ENCODE measurements at regions not wholly inside any gene's neighbourhood (a gene's known extent, or its start where the extent isn't known, plus 50 kb on each side); places are given as distances from the start of the nearest gene placed in this dataset.

DNA sequence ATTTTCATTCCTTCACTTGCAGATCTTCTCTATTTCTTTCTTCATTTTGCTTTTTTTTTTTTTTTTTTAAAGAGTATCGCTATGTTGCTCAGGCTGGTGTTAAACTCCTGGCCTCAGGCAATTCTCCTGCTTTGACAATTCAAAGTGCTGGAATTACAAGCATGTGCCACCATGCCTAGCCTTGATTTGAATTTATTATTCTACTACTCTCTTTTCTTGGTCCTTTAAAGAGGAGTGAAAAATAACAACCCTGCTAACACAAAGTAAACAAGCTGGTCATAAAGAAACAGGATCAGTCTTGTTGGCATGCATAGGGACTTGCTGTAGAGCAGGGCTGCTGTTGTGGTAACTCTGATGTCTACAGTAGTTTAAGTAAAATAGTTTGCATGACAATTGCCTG lies 1615.3 kb upstream of the ZEB2 start:
- H3K27me3 ChIP-seq (ENCODE audit: control insufficient read depth, insufficient read depth, low read length): no peaks in the 10 kb centered on the region
- H3K4me1 ChIP-seq (ENCODE audit: control insufficient read depth, insufficient read depth, low read length): no peaks in the 10 kb centered on the region
- no peak overlapping the region for H3K27ac ChIP-seq (ENCODE audit: low read depth, low read length)
- no peaks in the 10 kb centered on the region for H3K36me3 ChIP-seq (ENCODE audit: control insufficient read depth, insufficient read depth, low read length)
- no peak overlapping the region for H3K9ac ChIP-seq (ENCODE audit: low read length)
- H3K4me3 ChIP-seq (ENCODE audit: low read length): no peak overlapping the region

DNA sequence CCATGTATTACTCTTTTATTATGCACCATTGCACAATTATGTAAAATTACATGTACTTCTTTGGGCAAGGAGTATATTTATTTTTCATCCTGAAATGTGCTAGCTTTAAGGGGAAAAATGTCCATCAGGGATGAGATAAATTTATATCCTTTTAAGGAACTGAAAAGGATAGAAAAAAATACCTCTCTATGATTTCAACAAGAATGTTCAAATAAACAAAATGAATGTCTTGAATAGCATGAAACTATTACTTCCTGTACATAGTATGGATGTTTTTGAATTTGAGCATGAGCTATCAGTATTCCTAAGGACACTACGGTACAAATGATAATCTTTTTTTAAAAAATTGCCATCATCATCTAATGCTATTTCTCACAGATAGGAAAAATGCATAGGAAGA lies 1611.9 kb upstream of the ZEB2 start:
- Histone ChIP-seq H3K4me1 (ENCODE audit: control insufficient read depth, insufficient read depth, low read length) (no peaks in the 10 kb centered on the region), H3K4me3 (ENCODE audit: low read length) (no peak overlapping the region)

DNA sequence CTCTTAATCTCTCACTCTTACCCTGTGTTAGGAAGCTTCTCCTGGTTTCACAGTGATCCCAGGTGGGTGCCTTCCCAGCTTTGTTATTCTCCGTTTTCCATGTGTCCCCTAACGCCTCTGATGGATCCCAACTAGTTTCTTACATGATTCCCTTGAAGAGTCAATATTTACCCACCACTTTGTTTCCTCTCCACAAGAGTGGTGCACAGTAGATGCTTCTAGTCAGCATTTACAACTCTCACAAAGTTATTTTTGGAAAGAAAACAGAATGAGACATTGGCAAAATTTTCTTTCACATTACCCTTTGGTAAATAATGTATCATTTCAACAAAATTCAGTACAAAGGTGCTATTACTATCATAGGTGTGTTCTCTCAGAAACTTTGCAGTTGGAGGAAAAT lies 1611.1 kb upstream of the ZEB2 start:
- H3K4me1 ChIP-seq (ENCODE audit: control insufficient read depth, insufficient read depth, low read length): no peaks in the 10 kb centered on the region
- H3K4me3 ChIP-seq (ENCODE audit: low read length): no peak overlapping the region
- no peaks in the 10 kb centered on the region for H3K27me3 ChIP-seq (ENCODE audit: control insufficient read depth, insufficient read depth, low read length)
- H3K36me3 ChIP-seq (ENCODE audit: control insufficient read depth, insufficient read depth, low read length): no peaks in the 10 kb centered on the region
- H3K9ac ChIP-seq (ENCODE audit: low read length): no peak overlapping the region
- H3K27ac ChIP-seq (ENCODE audit: low read depth, low read length): no peak overlapping the region

More for the DNA sequence above, 1611.9 kb upstream of the ZEB2 start:
- no peak overlapping the region for H3K27ac ChIP-seq (ENCODE audit: low read depth, low read length)
- H3K27me3 ChIP-seq (ENCODE audit: control insufficient read depth, insufficient read depth, low read length): no peaks in the 10 kb centered on the region
- no peak overlapping the region for H3K9ac ChIP-seq (ENCODE audit: low read length)
- H3K36me3 ChIP-seq (ENCODE audit: control insufficient read depth, insufficient read depth, low read length): no peaks in the 10 kb centered on the region

DNA sequence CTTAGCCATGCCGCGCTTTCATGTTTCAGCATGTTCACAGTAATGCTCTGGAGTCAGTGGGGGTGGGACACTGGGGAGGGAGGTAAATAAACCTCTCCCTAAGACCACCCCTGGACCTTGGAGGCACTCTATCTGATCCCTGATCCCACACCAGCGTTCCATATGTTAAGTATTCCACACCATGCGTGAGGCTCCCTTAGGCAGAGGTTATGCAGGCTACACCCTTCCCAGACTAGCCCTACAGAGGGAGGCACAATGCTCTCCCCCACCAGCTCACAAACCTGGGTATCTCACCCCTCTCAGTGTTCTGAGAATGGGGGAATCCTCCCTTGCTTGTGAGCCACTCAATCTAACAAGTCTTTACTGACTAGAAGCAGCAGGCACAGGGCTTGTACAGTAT lies 1610.4 kb upstream of the ZEB2 start:
- no peak overlapping the region for H3K9ac ChIP-seq (ENCODE audit: low read length)
- no peak overlapping the region for H3K27ac ChIP-seq (ENCODE audit: low read depth, low read length)
- H3K27me3 ChIP-seq (ENCODE audit: control insufficient read depth, insufficient read depth, low read length): no peaks in the 10 kb centered on the region
- H3K4me3 ChIP-seq (ENCODE audit: low read length): no peak overlapping the region
- no peaks in the 10 kb centered on the region for H3K36me3 ChIP-seq (ENCODE audit: control insufficient read depth, insufficient read depth, low read length)
- H3K4me1 ChIP-seq (ENCODE audit: control insufficient read depth, insufficient read depth, low read length): no peaks in the 10 kb centered on the region

DNA sequence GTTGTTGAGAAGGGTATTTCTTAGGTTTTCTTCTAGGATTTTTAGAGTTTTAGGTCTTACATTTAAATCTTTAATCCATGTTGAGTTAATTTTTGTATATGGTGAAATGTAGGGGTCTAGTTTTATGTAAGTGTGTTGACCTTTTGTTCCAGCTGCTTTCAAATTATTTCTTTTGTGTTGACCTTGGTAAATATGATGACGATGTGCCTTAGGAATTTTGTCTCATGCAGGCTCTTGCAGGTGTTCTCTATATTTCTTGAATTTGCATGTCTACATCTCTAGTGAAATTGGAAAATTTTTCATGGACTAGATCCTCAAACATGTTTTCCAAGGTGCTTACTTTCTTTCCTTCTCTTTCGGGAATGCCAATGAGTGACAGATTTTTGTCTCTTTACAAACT lies 1609.3 kb upstream of the ZEB2 start:
- Histone ChIP-seq H3K27ac (ENCODE audit: low read depth, low read length) (no peak overlapping the region), H3K27me3 (ENCODE audit: control insufficient read depth, insufficient read depth, low read length) (no peaks in the 10 kb centered on the region), H3K36me3 (ENCODE audit: control insufficient read depth, insufficient read depth, low read length) (no peaks in the 10 kb centered on the region), H3K9ac (ENCODE audit: low read length) (no peak overlapping the region), H3K4me3 (ENCODE audit: low read length) (no peak overlapping the region), H3K4me1 (ENCODE audit: control insufficient read depth, insufficient read depth, low read length) (no peaks in the 10 kb centered on the region)

DNA sequence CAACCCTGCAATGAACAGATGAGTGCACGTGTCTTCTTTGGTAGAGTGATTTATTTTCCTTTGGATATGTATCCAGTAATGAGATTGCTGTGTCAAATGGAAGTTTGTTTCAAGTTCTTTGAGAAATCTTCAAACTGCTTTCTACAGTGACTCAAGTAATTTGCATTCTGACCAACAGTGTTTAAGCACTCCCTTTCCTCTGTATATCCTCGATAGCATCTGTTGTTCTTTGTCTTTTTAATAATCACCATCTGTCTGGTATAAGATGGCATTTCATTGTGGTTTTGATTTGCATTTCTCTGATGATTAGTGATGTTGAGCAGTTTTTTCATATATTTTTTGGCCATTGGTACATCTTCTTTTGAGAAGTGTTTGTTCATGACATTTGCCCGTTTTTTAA lies 1608.3 kb upstream of the ZEB2 start:
- H3K36me3 ChIP-seq (ENCODE audit: control insufficient read depth, insufficient read depth, low read length): no peaks in the 10 kb centered on the region
- no peaks in the 10 kb centered on the region for H3K27me3 ChIP-seq (ENCODE audit: control insufficient read depth, insufficient read depth, low read length)
- H3K4me1 ChIP-seq (ENCODE audit: control insufficient read depth, insufficient read depth, low read length): no peaks in the 10 kb centered on the region
- H3K27ac ChIP-seq (ENCODE audit: low read depth, low read length): no peak overlapping the region
- no peak overlapping the region for H3K9ac ChIP-seq (ENCODE audit: low read length)
- no peak overlapping the region for H3K4me3 ChIP-seq (ENCODE audit: low read length)

DNA sequence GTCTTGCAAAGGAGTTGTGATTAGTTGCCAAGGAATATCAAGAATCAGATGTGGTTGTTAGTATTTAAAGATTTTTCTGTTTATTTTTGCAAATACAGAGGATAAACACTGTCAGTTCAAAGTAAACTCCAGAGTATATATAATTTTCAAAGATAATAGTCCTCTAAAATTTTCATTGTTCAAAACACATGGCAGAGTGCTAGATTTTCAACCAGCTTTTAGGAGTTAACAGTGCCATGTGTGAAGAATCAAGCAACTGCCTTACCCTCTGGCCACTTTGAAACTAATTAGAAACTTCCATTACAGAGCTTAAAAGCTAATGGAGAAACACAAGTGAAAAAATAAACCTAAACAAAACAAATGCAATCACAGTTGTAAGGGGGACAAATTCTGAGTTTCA lies 1605.6 kb upstream of the ZEB2 start:
- Histone ChIP-seq H3K36me3 (ENCODE audit: control insufficient read depth, insufficient read depth, low read length) (no peaks in the 10 kb centered on the region), H3K4me3 (ENCODE audit: low read length) (no peak overlapping the region), H3K27me3 (ENCODE audit: control insufficient read depth, insufficient read depth, low read length) (no peaks in the 10 kb centered on the region), H3K27ac (ENCODE audit: low read depth, low read length) (no peak overlapping the region), H3K4me1 (ENCODE audit: control insufficient read depth, insufficient read depth, low read length) (no peaks in the 10 kb centered on the region), H3K9ac (ENCODE audit: low read length) (no peak overlapping the region)

DNA sequence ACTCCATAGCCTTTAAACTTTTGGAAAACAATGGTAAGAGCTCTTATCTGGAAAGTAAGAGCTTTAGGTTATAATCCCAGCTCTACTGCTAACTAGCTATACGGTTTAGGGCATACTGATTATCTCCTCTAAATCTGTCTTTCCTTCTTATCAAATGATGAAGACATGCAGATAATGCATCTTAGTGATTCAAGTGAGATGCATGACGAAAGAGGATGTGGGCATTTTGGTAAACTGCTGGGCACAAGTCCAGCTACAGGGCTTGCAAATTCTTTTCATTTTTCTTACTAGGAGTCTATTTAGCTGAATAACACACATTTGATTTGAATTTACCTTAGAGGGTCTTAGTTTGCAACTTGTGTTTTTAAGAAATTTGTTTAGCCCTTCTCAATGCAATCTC lies 1604.8 kb upstream of the ZEB2 start:
- no peaks in the 10 kb centered on the region for H3K4me1 ChIP-seq (ENCODE audit: control insufficient read depth, insufficient read depth, low read length)
- H3K9ac ChIP-seq (ENCODE audit: low read length): no peak overlapping the region
- no peaks in the 10 kb centered on the region for H3K36me3 ChIP-seq (ENCODE audit: control insufficient read depth, insufficient read depth, low read length)
- no peak overlapping the region for H3K27ac ChIP-seq (ENCODE audit: low read depth, low read length)
- H3K27me3 ChIP-seq (ENCODE audit: control insufficient read depth, insufficient read depth, low read length): no peaks in the 10 kb centered on the region
- H3K4me3 ChIP-seq (ENCODE audit: low read length): no peak overlapping the region

DNA sequence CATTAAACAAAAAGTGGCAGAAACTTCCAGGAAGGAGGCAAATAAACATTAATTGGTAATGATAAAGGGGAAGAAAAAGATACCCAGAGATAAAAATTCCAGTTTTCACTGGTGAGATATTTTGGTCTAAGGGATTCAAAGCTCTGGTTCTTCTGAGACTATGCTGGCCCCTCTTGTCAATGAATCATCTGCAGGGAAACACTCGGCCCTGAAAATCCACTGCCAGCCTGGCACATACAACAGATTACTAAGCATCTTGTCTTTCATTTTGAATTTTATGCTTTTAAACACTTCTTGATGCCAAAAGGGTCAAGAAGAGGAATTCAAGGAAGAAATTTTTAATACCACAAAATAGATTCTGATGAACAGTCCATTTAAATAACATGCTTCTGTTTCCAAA lies 1603.8 kb upstream of the ZEB2 start:
- H3K4me1 ChIP-seq (ENCODE audit: control insufficient read depth, insufficient read depth, low read length): no peaks in the 10 kb centered on the region
- no peak overlapping the region for H3K27ac ChIP-seq (ENCODE audit: low read depth, low read length)
- no peaks in the 10 kb centered on the region for H3K27me3 ChIP-seq (ENCODE audit: control insufficient read depth, insufficient read depth, low read length)
- no peak overlapping the region for H3K4me3 ChIP-seq (ENCODE audit: low read length)
- H3K9ac ChIP-seq (ENCODE audit: low read length): no peak overlapping the region
- H3K36me3 ChIP-seq (ENCODE audit: control insufficient read depth, insufficient read depth, low read length): no peaks in the 10 kb centered on the region

DNA sequence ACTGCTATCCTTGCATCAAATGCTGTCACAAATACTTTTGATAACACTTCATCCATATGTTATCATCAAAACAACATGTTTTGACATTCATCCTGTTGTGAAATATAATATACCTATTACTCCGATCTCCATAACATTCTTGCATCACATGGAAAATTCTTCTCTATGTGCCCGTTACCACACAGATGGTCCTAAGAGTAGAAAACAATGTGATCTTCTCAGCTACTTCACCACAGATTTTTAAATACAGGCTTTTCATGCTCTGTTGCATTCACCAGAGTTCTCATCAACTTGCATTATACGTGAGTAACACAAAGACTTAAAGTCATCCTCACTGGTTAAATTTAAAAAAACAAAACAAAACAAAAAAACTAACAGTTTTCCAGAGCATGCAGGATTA lies 1603.3 kb upstream of the ZEB2 start:
- Histone ChIP-seq H3K27ac (ENCODE audit: low read depth, low read length) (no peak overlapping the region), H3K9ac (ENCODE audit: low read length) (no peak overlapping the region), H3K27me3 (ENCODE audit: control insufficient read depth, insufficient read depth, low read length) (no peaks in the 10 kb centered on the region), H3K36me3 (ENCODE audit: control insufficient read depth, insufficient read depth, low read length) (no peaks in the 10 kb centered on the region), H3K4me3 (ENCODE audit: low read length) (no peak overlapping the region), H3K4me1 (ENCODE audit: control insufficient read depth, insufficient read depth, low read length) (no peaks in the 10 kb centered on the region)

DNA sequence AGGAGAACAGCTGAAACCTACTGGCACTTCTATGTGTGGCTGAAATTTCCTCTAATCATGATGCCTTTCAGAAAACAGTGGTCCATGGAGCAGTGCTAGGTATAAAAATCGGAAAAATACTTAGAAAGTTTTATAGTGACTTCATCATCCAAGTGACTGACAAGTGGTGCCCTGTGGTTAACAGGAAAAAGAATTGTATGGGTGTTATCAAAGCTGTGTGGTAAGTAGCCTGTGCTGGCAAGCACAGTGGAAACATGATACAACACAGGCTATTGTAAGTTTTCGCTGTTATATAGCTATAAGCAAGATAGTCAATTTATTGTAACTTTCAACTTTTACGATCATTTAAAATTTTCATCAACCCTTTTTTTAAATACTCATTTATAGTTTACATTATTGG lies 1599.7 kb upstream of the ZEB2 start:
- no peak overlapping the region for H3K4me3 ChIP-seq (ENCODE audit: low read length)
- no peak overlapping the region for H3K27ac ChIP-seq (ENCODE audit: low read depth, low read length)
- no peaks in the 10 kb centered on the region for H3K27me3 ChIP-seq (ENCODE audit: control insufficient read depth, insufficient read depth, low read length)
- no peak overlapping the region for H3K9ac ChIP-seq (ENCODE audit: low read length)
- H3K36me3 ChIP-seq (ENCODE audit: control insufficient read depth, insufficient read depth, low read length): no peaks in the 10 kb centered on the region
- H3K4me1 ChIP-seq (ENCODE audit: control insufficient read depth, insufficient read depth, low read length): no peaks in the 10 kb centered on the region

DNA sequence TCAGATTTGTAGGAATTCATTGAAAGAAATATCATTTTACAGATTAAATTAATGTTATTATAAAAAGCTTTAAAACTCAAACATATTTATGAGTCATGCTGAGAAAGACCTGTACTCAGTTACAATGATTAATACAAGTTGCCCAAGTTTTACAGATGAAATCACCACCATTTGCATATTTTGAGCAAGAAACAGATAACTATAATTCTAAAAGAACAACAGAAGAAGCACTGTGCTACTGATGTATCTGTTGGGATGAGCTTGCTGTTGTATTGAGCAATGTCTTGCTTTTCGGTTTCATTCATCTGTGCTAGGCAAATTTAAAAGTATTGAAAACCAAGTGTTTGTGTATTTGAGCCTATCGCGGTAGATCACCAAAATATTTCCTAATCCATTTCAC lies 1589.1 kb upstream of the ZEB2 start:
- Histone ChIP-seq H3K9ac (ENCODE audit: low read length) (no peak overlapping the region), H3K27ac (ENCODE audit: low read depth, low read length) (no peak overlapping the region), H3K4me3 (ENCODE audit: low read length) (no peak overlapping the region), H3K27me3 (ENCODE audit: control insufficient read depth, insufficient read depth, low read length) (no peaks in the 10 kb centered on the region), H3K36me3 (ENCODE audit: control insufficient read depth, insufficient read depth, low read length) (no peaks in the 10 kb centered on the region), H3K4me1 (ENCODE audit: control insufficient read depth, insufficient read depth, low read length) (no peaks in the 10 kb centered on the region)

DNA sequence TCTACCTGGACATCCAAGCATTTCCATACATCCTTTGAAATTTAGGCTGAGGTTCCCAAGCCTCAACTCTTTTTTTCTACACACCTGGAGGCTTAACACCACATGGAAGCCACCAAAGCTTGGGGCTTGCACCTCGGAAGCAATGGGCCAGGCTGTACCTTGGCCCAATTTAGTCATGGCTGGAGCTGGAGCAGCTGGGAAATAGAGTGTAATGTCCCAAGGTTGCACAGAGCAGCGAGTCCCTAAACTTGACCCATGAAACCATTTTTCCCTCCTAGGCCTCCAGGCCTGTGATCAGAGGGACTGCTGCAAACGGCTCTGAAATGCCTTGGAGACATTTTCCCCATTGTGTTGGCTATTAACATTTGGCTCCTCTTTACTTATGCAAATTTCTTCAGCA lies 1574.3 kb upstream of the ZEB2 start:
- H3K4me1 ChIP-seq (ENCODE audit: control insufficient read depth, insufficient read depth, low read length): no peaks in the 10 kb centered on the region
- H3K9ac ChIP-seq (ENCODE audit: low read length): no peak overlapping the region
- H3K36me3 ChIP-seq (ENCODE audit: control insufficient read depth, insufficient read depth, low read length): no peaks in the 10 kb centered on the region
- H3K27me3 ChIP-seq (ENCODE audit: control insufficient read depth, insufficient read depth, low read length): no peaks in the 10 kb centered on the region
- no peak overlapping the region for H3K4me3 ChIP-seq (ENCODE audit: low read length)
- no peak overlapping the region for H3K27ac ChIP-seq (ENCODE audit: low read depth, low read length)

DNA sequence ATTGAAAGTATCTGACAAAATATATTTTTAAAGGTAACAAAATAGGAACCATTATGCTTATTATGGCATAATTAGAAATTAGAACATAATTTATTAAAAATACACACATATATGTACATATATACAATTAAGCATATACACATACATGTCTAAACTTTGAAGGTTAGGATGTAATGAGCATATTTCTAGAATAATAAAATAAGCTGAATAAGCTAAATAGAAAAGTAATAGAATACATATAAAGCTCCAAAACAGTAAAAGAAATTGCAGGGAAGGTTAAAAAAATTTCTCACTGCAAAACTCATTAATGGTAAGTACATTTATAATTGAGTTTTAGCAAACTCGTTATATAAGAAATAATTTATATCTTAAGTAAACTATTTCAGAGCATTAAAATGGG lies 1561.5 kb upstream of the ZEB2 start:
- H3K27me3 ChIP-seq (ENCODE audit: control insufficient read depth, insufficient read depth, low read length): no peaks in the 10 kb centered on the region
- H3K27ac ChIP-seq (ENCODE audit: low read depth, low read length): no peak overlapping the region
- H3K36me3 ChIP-seq (ENCODE audit: control insufficient read depth, insufficient read depth, low read length): no peaks in the 10 kb centered on the region
- no peak overlapping the region for H3K4me3 ChIP-seq (ENCODE audit: low read length)
- H3K4me1 ChIP-seq (ENCODE audit: control insufficient read depth, insufficient read depth, low read length): no peaks in the 10 kb centered on the region
- no peak overlapping the region for H3K9ac ChIP-seq (ENCODE audit: low read length)

Data from rectal smooth muscle tissue (tissue), 1 donor.